DMS79 (cell line): ENCODE measurements at regions not wholly inside any gene's neighbourhood (a gene's known extent, or its start where the extent isn't known, plus 50 kb on each side); places are given as distances from the start of the nearest gene placed in this dataset.

Source experiments
- DNase-seq: peaks from one replicate; lab custom pipeline; 2025; lab: John Stamatoyannopoulos, UW

DNA sequence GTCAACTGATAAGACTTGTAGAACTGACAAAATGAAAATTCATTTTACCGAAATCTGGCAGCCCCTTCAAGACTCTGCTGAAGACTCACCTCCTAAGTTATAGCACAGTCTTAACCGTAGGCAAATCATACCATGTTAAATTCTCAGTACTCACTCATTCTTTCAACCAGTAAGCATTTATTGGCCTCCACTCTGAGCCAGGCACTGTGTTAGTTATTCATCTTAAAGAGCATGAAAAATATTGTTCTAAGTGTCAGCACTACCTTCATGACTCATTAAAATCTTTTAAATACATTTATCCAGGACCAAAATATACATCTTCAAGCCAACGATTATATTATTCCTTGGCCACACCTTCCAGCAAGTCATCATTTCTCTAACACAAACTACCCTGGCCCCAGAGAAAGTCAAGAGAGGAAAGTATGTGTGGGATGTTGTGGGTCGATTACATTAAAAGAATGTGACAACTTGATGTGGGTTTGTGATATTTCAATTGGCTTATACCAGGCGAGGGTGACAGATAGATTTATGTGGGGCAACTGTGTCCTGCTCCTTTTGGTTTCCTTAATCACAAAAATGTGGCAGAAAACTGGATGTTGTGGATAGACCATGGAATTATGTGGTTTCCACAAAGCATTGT lies 55.0 kb downstream of the TMEM30B start:
- DNase-seq, result no peak

DNA sequence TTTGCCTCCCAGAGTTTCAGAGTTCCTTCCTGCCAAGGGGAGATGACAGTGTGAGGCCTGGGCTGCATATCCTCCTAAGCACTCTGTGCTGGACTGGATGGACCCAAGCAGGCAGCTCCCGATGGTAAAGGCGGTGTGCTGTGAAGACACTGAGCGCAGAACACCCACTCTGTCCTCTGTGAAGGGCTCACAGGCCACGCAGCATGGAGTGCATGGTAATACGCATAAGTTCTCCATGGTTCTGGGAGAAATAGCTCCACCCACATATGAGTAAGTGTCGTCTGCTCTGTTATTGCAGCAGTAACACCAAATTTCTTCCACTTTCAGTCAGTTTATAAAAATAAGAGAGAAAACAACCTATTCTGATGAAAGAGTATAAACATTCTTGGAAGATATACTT lies 55.8 kb downstream of the TMEM30B start:
- no peak for DNase-seq

DNA sequence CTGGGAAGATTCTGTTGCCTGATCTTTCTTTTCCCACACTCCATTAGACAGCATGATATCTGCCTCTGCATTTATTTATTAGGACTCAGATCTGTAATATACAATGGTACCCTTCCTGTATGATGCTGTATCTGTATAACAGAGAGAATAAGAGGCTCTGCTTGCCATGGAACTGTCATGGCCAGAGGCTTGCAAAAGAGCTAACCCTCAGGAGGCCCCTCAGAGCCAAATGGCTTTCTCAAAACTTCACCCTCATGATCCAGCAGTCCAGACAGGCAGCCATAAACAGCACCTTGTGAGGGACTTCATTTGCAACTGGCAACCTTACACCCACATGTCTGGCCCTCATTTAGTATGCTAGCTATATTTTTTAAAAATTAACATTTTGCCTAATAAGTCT lies 57.6 kb downstream of the TMEM30B start:
- no peak for DNase-seq

DNA sequence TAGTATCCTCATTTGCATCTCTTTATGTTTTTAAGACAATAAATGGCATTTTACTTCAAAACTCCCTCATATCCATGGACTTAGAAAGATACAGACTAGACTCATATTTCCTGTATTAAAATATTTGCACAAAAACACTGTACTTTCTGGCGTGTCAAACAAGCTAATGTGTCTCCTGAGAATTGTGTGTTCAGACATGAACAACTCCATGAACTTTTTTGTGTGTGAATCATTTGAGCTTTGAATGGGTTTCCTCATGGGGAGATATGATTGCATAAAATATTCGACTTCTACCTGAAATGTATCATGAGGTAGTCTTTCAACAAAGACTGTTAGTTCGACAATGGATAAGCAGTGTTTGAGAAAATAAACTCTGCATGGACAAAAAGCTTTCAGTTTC lies 58.8 kb downstream of the TMEM30B start:
- DNase-seq, result no peak

DNA sequence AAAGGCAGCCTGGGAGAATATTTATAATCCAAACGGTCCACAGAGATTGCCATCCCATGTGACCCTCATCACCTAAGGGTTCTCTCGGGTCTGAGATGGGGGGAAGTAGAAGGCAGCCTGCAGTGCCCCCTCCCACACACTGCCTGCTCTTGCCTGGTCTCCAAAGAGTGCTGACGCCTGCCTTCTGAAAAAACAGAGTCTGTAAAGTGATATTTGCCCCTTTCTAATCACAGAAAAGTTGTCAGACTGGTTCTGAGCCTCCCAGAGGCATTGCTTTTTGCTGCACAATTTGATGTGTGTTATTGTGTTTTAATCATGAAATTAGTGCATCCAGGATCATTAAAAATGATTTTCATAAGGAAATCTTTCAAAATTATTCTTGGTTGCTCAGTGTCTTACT lies 59.2 kb downstream of the TMEM30B start:
- peak; percentile 89 for DNase-seq

DNA sequence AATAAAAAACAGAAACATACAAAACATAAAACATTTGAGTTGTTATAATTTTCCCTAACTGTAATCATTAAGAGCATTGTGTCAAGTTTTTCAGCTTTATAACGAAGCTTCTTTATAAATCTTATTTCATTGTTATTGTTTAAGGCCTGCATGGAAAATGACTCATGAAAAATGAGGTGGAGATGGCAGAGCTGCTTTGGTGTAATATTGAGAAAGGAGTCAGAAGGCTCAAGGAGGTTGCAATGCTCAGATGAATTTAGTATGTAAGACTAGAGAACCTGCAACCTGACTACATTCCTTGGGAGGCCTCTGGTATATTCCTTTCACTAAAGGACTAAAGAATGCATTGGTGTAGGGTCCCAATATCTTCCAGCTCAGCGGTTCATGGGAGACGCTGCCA lies 61.5 kb downstream of the TMEM30B start:
- DNase-seq, result no peak

DNA sequence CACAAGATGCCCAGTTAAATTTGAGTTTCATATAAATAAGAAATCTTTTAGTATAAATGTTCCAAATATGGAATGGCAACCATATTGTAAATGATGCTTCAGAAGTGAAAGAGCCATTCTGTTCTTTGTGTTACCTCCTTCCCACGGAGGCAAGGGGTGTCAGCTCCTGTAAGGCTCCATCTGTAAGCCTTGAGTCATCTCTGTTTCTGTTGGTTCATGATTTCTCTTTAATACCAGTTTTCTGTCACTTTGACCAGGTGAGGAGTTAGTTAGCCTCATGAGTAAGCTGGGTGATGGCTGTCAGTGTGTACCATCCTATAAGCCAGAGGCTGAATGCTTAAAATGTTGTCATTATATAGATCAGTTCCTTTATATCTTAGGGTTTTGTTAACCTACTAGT lies 61.9 kb downstream of the TMEM30B start:
- no peak for DNase-seq

DNA sequence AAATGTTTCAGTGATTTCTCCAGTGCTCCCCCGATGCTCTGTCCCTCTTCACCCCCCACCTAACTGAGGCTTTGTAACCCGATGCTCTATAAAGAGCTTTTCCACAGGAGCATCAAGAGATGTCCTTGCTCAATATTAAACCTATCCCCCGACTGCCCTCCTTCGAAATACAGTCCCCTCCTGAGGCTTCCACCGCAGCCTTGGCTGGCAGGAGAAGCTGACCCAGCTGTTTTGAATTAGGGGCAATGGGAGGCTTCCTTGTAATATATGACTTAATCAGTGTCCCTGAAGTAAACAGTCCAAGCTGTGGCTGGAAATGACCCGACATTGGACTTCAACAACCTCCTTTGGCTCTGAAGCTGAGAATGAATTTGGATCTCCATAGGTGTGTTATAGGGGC lies 62.4 kb downstream of the TMEM30B start:
- DNase-seq, result peak; percentile 33

DNA sequence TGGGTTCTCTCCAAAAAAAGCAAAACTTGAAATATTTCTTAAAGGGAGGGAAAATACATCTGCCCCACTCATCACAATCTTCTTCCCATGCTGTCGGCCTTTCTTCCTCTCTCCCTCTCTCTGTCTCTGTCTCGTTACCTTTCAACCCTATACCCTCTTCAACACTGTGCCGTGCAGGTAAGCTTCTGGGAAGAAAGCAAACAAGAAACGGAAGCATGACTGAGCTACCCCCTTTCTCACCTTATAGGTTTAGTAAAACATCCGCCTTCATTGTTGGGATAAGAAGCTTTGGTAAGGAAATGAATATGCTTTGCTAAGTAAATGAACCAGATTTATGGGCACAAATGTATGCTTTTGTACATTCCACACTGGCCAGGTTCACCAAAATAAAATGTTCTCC lies 63.0 kb downstream of the TMEM30B start:
- DNase-seq, result no peak

DNA sequence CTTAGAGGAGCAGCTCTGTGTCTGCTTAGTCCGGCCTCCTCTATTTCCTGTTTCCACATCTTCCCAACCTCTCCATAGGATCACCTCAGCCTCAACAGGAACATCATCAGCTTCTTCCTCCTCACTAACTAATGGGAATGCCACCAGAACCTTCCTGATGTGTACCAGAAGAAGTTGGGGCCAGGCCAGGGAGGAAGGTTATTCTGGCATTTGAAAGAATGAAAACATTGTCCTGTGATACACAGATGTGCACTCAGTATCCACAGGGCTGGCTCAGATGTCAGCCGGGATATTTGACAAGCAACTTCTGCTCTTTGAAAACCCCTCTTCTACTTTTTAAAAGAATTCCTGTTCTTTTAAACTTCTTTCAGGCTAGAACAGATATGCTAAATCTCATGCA lies 63.6 kb downstream of the TMEM30B start:
- no peak for DNase-seq

DNA sequence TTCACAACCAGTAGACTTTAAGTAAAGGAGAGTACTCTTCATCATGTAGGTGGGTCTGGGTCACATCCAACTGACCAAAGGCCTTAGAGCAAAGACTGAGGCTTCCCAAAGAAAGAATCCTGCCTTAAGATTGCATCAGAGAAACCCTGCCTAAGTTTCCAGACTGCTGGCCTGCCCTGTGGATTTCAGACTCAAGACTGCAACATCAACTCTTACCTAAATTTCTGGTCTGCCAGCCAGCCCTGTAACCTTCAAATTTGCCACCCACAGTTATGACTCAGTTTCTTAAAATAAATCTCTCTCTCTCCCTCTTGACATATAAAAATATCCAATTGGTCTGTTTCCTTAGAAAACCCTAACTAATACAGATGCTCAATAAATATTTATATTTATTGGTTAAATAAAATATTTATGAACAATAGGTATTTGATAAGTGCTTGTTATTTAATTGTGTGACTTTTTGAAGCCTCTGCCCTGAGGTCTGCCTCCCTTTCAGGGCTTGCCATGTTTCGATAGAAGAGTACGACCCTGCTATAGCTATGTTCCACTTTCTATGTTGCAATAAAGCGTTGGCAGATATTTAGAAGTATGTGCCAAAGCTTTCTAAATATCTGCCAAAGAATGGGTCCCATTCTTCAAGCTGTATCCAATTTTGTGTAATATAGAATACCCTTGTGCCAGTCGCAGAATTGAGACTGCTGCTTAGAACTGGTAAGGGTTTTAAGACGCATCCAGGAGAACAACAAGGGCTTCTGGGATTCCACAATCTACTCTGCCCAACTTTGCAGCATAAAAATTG lies 65.7 kb downstream of the TMEM30B start:
- DNase-seq, result no peak

DNA sequence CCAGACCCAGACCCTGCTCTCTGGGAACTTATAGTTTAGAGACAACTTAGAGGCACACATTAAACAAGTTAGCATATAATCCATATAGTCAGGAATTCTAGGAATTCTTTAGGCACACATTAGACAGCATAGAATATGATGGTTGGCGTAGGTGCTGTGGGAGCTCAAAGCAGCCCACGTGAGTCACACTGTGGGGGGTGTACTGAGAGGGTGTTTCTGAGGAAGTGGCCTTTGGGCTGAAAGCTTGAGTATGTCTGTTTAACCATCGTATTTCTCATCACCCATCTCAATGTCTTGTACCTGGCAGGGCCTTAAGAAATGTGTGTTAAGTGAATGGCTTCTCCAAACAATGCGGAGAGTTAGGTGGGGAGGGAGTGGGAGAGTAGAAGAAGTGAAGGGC lies 67.2 kb downstream of the TMEM30B start:
- DNase-seq, result no peak

DNA sequence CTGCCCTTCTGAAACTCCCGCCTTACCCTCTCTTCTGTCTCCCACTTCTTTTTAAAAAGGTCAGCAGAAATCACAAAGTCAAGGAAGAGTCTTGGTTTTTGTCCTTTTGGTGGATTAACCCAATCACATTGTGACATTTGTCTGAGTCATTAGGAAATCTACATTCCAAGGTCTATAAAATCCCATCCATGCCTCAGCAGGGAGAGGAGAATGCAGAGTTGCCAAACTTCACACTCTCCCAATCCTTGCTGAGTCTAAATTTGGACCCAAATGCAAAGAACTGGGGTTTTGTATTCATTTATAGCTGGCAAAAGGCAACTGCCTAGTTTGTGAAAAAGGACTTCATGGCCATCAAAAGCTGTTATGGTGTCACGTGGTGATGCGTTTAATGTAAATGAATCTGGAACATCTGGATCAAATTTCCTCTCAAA lies 67.9 kb downstream of the TMEM30B start:
- no peak for DNase-seq

DNA sequence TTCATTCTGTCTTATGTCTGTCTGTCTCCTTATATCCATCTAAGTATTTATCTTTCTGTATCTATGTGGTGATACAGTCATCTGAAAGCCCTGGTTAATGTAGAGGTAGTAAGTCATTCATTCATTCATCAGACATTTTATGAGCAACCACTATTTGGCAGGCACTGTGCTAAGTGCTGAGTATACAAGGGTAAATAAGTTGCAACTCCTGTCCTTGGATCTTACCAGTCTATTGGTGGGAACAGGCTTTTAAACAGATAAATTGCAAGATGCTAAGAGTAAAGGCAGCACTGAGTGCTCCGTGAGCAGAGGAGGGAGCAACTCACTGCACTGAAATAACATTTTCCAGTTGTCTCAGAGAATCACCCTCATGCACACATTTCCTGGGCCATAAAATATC lies 68.6 kb downstream of the TMEM30B start:
- DNase-seq, result no peak

DNA sequence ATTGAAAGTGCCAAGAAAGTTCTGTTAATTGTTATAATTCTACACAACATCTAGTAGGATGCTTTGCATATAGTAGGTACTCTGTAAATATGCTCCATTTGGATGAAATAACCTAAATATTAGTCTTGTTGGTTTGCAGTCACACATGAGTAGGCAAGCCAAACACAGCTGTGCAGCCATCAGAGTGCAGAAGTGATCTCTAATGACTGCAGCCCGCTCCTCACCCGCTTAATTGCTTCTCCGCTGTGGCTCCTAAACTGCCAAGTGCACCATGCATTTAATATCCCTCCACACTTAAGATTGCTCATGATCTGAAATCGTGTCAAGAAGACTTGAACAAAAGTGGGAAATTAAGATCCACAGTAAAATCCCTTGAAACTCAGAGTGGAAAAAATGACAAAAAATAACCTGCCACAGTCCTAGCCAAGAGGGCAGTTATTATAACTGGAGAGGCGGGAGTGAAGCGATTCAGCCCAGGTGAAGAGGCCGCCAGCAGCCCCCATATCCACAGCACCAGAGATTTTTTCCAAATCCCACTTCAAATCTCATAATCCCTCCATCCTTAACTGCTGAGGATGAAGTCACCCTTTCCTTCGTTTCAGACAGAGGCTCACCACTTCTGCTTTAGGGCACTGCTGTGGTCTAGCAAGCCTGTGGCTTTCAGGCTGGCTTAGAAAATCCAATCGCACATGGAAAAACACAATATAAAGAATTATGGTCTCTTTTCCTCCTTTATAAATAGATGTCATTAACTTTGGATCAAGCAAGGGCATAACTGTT lies 69.5 kb downstream of the TMEM30B start:
- peak; percentile 99 for DNase-seq

DNA sequence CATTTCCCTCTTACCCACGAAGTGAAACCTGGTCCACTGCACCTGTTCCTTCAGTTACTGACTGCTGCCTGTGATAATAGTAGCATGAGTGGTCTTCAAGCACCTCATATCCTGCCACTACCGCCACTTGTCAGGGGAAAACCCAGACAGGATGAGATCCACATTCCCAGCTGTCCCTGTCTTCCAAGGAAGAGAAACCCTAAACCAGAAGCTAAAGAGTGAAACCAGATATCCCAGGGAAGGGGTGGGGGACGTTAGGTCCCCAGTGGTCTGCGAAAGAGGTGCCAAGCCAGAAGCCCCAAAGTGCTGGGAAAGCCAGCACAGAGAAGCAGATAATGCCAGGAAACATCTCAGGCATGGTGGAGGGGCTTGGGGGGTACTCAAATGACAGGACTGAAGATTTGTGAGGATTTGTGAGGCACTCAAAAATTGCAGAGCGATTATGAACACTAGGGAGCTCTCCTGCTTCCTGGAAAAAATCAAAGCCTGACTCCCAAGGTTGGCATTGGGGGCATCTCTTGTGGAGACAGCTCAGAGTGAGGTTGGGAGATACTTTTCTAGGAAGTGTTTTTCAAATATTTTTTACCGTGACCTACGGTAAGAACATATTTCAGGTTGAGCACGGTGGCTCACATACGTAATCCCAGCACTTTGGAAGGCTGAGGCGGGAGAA lies 77.9 kb downstream of the TMEM30B start:
- DNase-seq, result peak; percentile 91

DNA sequence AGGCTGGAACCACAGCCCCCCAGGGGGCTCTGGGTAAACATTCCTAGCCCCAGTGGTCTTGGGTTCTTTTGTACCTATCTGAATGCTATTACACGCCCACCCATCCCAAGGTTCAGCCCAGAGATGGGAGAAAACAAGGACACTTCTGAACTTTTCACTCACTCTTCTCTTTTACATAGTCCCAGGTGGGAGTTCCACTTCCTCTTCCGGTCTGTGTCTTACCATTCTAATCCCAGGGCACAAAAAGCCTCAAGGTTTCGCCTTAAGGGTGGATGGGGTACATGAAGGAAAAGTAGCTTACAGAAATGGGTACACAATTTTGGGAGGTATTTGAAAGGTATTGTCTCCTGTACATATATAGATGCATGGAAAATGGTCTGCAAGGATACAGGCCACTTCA lies 79.0 kb downstream of the TMEM30B start:
- DNase-seq, result no peak

DNA sequence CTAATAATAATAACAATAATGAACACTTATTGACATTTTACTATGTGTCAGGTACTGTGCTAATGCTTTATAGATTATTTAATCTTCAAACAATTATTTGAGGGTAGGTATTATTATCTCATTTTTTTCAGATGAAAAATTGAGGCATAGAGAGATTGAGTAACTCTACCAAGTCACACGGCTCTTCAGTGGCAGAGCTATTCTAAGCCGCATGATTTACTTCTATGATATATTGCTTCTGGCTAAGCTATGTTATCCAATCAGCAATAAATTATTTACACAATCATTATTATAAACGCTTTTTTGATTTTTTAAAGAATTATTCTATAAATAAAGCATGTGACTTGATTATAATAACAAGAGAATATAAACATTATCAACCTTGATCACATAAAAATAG lies 80.0 kb downstream of the TMEM30B start:
- DNase-seq, result no peak

DNA sequence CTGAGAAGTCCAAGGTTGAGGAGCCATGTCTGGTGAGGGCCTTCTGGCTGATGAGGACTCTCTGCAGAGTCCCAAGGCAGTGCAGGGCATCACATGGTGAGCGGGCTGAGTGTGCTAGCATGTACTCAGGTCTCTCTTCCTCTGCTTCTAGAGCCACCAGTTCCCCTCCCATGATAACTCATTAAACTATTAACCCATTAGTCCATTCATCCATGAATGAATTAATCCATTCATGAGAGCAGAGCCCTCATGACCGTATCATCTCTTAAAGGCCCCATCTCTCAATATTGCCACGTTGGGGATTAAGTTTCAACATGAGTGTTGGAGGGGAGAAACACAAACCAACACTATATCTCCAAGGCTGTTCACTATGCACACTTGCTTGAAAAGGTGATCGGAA lies 83.7 kb downstream of the TMEM30B start:
- peak; percentile 43 for DNase-seq

DNA sequence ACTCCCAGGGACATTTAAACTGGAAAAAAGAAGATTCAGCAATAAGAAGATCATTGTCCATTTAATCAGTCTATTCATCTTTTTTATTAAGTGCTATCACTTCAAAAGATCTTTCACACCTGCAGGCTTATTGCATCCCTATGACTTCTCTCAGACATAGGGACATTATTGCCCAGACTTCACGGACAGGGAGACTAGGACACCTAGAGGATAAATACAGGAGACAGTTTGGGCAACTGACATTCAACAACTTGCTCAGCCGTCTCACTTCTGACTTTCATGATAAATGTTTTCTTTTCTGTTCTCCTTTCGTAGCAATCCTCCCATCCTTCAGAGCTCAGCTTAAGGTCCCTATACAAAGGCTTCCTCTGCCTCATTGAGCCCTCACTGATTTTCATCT lies 84.3 kb downstream of the TMEM30B start:
- no peak for DNase-seq

DNA sequence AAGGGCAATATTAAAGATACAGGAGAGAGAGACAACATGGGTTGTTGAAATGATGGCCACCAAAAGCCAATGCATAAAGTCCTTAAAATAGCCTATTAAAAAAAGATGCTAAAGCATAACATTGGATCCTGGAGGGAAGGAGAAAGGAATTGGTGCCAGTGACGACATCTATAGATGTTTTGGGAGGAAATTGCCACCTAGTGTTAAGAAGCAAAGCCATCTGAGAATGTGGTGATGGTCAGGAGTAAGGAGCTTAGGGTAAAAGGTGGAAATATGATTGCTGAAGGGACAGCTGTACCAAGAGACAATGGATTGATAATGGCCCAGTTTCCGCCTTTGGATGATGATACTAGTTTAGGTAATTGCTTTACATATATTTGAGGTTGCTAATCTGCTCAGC lies 85.1 kb downstream of the TMEM30B start:
- no peak for DNase-seq

DNA sequence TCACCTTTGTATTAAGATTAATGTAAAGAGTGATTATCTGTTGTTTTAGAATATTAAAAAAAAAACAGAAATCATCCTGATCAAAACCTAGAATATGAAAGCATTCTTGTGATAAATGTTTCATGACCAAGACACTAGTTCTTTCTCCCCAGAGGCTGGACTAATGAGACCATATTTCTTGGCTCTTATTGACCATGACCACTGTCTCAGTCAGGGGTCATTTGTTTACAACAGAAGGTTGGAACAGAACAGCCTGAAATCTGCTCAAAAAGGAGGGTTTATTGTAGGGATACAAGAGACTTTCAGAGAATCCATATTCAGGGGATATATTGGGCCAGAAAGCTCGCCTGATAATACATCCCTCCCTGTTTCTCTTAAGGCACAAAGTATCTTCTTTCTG lies 87.7 kb downstream of the TMEM30B start:
- DNase-seq, result peak; percentile 29

DNA sequence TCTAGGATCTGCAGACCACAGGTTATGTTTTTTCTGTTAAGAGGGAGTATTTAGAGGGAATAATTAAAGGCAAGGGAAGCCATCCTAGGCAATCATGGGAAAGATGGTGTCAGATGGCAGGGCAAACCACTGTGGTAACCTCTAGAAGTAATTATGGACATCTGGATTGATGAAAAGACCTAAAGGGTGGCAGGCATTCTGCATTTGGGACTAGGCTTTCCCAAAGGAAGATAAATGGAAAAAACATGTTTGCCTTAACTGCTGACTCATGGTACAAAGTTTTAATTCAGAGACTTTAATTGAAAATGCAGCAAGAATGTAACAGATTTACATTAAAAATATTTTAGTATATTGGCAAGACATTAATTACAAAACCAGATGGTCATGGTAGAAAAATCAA lies 88.1 kb downstream of the TMEM30B start:
- DNase-seq, result no peak
